ENCODE measurements at regions not wholly inside any gene's neighbourhood (a gene's known extent, or its start where the extent isn't known, plus 50 kb on each side); places are given as distances from the start of the nearest gene placed in this dataset.

- no peak for TF ChIP-seq CTCF (conservative IDR thresholded peaks at IDR 0.05 in 1 of 2, IDR thresholded peaks at IDR 0.05 in 1 of 2; ENCODE audit: low read depth in 1 of 2, low read length in 2 of 2)
- TF ChIP-seq EZH2 (IDR thresholded peaks at IDR 0.05; ENCODE audit: low read length, missing control alignments) = no peak
Observed at GRCh38 chr7:81488210-81488609, 281.6 kb downstream of the HGF start.

Data from fibroblast of lung (primary cell).